HG02973 (cell line): ENCODE measurements at regions not wholly inside any gene's neighbourhood (a gene's known extent, or its start where the extent isn't known, plus 50 kb on each side); places are given as distances from the start of the nearest gene placed in this dataset.
"Not testable (repeated sequence)": the region's sequence is repeated elsewhere in the genome, so short reads cannot be mapped to it uniquely, and the experiment has no call there.

Experiments
- ATAC-seq: cut with Tn5 transposase; IDR thresholded peaks from one replicate; pipeline ENCODE4 v1.9.1; 2021; ENCODE audit warnings: moderate library complexity; ENCODE audit not compliant: unreplicated experiment

- no peak for ATAC-seq
Measured at GRCh38 chr20:11162026-11162775, 488.4 kb upstream of the JAG1 start.

DNA sequence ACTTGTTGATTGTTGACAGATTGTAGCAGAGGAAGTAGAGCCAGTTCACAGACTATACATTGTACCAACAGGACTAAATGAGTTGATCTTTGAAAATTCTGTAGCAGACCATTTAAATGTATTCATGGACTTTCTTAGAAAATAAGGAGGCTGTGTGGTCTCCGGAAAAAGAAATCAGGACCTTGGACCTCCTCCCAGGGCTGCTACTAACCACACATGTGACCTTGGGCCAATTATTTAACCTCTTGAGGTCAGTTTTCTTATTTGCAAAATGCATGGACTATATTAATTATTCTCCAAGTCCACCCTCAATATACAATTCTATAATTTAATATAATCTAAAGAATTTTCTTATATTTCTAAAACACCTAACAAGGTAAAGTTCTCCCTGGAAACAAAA lies 492.0 kb upstream of the JAG1 start:
- no peak for ATAC-seq

DNA sequence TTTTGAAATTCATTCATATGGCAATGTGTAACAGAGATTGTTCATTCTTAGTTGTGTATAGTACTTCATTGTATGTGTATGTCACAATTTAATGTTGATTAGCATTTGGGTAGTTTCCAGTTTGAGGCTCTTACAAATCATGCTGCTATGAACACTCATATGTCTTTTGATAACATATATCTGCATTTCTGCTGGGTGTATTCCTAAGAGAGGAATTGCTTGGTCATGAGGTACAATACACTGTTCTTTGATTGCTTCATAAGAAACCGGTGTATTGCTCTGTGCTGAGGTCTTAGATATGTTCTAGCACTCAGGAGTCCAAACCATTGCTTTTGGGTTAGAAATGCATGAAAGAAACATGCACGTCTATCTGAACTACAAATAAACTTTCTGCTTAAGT lies 492.9 kb upstream of the JAG1 start:
- ATAC-seq: no peak

GRCh38 chr20:11168026-11168425 lies 494.2 kb upstream of the JAG1 start:
- no peak for ATAC-seq

DNA sequence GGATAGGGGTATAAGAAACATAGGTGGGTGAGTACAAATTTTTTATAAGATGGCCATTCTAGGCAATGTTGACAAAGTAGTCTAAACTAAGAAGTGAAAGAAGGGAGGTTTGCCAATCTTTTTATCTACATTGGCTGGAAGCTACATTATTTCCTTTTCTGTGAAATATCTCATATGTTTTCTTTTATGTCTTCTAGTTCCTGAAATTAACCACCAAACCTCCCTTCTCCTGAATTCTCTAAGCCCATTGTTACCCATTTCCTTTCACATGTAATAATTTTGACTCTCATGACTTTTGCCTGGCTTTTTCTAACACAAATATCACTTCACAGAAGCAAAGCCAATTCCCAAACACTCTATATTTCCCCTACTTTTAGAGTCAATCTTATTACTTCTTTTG lies 496.2 kb upstream of the JAG1 start:
- ATAC-seq: no peak

DNA sequence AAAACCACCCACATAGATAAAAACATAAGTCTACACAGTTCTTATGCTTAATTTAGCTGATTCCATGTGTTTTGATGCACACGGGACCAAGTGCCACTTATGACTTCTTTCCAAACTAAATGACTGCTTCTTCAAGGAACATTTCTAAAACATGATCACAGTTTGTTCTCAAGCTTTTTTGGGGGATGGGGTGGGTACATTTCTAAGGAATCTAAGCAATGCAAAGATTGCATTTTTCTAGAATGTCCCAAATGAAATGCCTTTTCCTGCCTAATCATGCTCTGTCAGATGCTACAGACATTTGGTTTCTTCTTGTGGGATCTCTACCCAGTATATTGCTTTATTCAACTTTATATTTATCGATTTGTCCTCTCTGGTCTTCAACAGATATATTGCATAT lies 496.8 kb upstream of the JAG1 start:
- no peak for ATAC-seq

DNA sequence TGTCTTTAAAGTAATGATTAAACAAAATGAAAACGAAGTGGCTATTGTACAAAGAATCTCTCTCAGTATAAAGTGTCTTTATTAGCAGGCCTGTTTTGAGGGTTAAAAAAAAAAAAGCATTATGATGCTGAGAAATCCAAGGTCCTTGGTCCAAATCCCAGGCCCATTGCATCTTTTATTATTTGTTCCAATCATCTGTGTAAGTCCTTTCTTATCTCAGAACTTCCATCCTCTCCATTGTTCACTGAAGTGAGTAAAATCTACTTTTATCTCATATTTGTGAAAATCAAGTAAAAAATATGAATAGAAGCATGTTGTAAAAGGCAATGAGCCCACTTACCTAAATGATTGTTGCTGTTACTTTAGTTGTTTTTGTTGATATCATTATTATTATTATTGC lies 499.1 kb upstream of the JAG1 start:
- ATAC-seq: no peak

DNA sequence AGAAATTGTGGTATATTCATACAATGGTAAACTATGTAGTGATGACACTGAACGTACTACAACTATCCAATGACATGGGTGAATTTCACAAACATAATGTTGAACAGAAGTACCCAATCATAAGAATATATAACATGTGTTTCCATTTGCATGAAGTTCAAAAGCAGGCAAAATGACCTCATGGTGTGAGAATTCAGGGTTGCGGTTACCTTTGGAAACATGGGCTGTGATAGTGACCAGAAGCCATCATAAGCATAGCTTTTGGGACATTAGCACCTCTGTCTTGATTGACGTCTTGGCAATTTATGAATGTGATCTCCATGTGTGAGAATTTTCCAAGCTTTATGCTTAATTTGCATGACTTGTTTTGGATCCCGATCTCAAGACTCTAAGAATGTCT lies 500.1 kb upstream of the JAG1 start:
- ATAC-seq: no peak

- no peak for ATAC-seq
Measured at GRCh38 chr20:11174861-11175260, 501.1 kb upstream of the JAG1 start.

DNA sequence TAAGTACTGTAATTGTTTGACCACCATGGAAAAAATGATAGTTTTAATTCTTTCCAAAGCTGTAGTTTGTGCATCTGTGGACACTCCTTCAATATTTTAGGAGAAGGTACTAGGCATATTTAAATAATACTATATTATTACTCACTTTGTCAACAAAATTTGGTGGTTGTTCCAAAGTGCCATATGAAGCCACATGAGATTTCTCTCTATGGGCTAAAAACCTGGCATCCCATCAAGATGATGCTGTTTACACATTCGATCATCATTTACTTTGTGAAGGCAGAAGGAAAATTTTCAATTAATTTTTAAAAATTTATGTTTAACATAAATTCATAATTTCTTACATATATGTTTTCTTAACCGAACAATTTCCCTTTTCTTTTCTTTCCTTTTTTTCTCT lies 502.6 kb upstream of the JAG1 start:
- no peak for ATAC-seq

DNA sequence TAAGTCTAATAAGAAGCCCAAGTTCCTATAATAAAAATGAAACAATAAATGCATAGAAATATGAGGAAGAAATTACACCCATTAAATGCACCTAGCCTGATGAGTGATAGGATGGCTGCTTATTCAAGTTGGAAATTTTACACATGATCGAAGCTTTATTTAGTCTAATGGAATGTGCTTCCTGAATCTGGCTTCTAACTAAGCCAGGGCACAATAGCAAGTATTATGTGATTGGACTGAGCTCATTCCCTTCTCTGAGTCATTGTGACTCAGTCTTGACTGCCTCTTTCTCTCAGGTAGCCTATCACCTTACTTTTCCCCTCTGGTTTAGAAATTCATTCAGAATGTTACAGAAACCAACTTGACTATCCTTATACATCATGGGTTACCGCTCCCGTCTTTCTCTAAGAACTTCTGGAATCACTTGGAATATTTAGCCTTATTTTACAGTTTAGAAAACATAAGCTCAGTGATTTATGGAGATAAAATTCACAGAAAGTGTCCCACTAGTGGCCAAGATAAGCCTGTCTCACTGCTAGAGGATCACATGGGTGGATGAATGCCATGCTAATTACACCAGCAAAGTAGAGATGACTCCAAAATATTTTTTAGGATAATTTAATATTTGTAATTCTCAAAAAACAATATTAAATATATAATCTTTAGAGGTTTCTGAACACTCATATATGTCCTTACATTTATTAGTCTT lies 505.3 kb upstream of the JAG1 start:
- no peak for ATAC-seq

GRCh38 chr20:11180186-11180585 lies 506.4 kb upstream of the JAG1 start:
- no peak for ATAC-seq

- ATAC-seq: not testable (repeated sequence)
Measured at GRCh38 chr20:11181129-11181528, 507.3 kb upstream of the JAG1 start.

DNA sequence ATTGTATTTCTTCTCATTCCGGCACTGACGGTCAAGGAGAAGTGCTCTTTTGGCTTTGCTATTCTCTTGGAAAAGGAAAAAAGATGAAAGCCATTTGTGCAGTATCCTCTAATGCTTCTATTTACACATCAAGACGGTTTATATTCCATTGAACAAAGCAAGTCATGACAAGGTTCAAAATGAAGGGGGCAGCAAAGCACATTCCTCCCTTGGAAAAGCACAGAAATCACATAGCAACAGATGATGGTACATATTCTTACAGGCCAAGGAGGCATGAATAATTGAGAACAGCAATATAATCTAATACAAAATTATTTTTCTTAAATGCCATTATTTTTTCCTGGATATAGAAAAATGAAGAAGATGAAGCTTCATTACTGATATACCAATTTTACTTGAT lies 508.2 kb upstream of the JAG1 start:
- ATAC-seq: no peak

DNA sequence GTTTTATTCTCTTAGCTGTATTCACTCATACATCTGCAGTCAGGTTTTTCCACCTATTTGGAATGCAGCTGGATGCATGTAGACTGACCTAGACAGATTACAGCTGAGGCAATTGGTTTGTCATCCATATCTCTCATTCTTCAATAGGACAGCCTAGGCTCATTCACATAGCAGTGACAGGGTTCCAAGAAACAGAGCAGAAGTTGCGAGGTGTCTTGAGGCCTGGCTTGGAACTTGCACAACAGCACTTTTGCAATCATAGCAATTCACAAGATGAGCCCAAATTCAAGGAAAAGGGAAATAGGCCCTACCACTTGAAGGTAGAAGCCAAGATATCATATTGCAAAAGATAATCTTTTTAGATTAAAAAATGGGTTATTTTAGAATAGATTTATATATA lies 508.9 kb upstream of the JAG1 start:
- no peak for ATAC-seq

DNA sequence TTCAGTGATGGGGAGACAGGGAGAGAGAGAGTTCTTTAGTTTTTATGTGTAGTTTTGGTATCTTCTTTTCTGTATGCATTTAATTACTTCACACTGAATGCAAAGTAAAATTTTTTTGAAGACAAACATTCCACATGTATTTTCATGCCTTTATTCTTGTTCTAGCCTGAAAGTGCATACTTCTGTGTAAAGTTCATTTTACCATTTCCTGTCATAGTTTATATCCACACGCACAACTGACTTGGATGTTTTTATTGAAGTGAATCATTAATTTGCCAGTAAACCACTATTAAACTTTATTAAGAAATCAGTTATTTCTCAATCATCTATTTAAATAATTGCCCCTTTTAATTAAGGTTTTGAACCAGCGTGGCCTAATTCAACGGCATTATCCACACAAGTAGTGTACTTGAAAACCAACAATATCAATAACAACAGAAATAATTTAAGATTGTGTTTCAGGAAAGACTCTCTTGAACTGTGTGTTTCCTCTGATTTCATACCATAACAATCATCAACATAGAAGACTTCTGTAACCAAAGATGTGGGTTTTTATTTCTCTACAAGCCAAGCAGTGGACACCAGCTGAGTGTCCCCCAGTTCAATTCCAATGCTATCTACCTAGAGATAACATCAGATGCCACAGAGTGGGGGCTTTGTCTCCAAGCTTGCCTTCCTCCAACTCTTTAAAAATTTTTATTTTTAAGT lies 512.7 kb upstream of the JAG1 start:
- no peak for ATAC-seq

DNA sequence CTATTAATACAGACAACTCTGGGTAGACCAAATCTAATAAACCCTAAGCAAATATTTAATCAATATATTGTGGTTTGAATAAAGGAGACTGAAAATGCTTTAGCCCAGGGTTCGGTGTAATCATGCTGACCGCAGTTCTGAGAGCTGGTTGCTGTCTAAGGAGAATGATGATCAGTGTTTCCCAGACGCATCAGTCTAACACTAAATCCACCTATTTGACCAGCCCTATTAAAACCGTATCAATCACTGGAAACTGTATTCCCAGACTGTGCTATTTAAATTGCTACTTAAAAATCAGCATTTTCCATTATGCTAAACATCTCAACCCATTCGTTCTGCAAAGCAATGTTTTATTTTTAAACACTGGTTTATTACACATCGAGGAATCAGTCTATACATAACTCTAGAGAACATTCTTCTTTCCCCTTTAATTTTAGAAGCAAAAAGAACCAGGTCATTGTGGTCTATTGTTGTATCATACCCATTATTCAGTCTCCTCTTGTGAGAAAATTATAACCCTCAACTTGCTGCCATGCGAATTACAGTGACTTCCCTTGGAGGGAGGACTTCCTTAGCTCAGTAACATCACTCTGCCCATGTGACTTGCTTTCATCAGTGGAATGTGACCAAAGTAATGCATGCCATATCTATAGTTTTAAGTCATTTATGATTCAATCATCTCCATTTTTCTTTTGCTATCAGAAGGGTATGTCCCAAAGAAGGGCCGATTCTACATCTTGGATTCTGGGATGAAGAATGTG lies 515.2 kb upstream of the JAG1 start:
- no peak for ATAC-seq

DNA sequence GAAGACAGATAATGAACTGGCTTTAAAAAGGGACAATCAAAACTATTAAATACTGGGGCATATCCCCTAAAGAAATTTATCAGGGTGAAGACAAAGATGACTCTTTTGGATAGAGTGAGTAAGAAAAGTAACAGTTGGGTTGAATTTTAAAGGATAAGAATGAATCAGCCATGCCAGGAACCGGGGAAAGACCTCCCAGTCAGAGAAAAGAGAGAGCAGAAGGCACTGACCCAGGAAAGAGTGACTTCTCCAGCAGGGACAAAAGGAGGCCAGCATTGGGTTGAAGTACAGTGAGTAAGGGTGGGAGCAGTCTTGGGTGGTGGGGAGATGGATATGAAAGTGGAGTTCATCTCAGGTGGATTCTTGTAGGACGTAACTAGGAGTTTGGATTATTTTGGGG lies 516.9 kb upstream of the JAG1 start:
- ATAC-seq: no peak

DNA sequence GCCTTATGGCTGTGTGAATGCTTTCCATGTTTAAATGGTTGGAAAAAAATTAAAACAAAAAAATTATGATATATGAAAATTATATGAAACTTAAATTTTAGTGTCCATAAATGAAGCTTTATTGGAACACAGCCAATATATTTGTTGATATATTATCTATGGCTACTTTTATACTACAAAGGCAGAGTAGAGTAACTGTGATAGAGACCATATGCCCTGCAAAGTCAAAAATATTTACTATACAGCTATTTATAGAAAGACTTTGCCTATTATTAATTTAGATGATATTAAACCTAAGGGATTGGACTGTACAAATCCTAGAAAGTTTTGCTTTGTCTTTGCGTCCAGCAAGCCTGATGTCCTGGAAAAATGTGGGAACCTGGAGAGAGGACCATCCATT lies 518.3 kb upstream of the JAG1 start:
- no peak for ATAC-seq

GRCh38 chr20:11193241-11193640 lies 519.4 kb upstream of the JAG1 start:
- no peak for ATAC-seq

GRCh38 chr20:11195169-11195568 lies 521.4 kb upstream of the JAG1 start:
- no peak for ATAC-seq
